Endothelial cell of umbilical vein (primary cell): ENCODE measurements at regions not wholly inside any gene's neighbourhood (a gene's known extent, or its start where the extent isn't known, plus 50 kb on each side); places are given as distances from the start of the nearest gene placed in this dataset.

Experiments used
- BruUV-seq: library from RNA; stranded (reverse); fragments of 400-500 nt; replicated peaks from 2 replicates; lab custom pipeline; 2021; lab: Mats Ljungman, UMichigan
- CTCF ChIA-PET: fragments of 300-600, 350-600 bp; sonication (Branson Sonifier 250); formaldehyde crosslinking; loops from one replicate; lab custom pipeline; 2021; ENCODE audit warnings: antibody characterized with exemption, inconsistent platforms; lab: Charles Lee
- POLR2A ChIA-PET: fragments of 300-600, 350-600 bp; sonication (Branson Sonifier 250); formaldehyde crosslinking; loops from one replicate; lab custom pipeline; 2021; ENCODE audit warnings: antibody characterized with exemption, inconsistent platforms; lab: Charles Lee
- DNase-seq: peaks from one replicate; pipeline ENCODE4 v3.0.0-alpha.2; 2011; ENCODE audit warnings: low read depth, low spot score
- FAIRE-seq: peaks from 2 replicates; lab custom pipeline; 2011; peaks lifted over from hg19 to GRCh38; lab: Jason Lieb, UNC
- H2AFZ ChIP-seq: 2 replicates; pipeline ENCODE4 v1.6.0; 2012; ENCODE audit warnings: low read depth, low read length, control low read depth, inconsistent platforms
- H3K27ac ChIP-seq: 2 replicates; pipeline ENCODE4 v1.5.1; 2011; ENCODE audit warnings: low read depth, mild to moderate bottlenecking, control low read depth, low read length, moderate library complexity; ENCODE audit not compliant: insufficient read depth
- H3K27me3 ChIP-seq, 2 experiments: 2 replicates each; pipeline versions ENCODE4 v1.6.0 to v1.6.1; 2011; ENCODE audit warnings: low read length in 2 of 2, mixed read lengths in 1 of 2; ENCODE audit not compliant: control insufficient read depth in 2 of 2, insufficient read depth in 2 of 2
- H3K36me3 ChIP-seq, 2 experiments: 2 replicates in 1 of 2; 3 replicates in 1 of 2; pipeline ENCODE4 v1.5.1; 2011; ENCODE audit warnings: low read length in 2 of 2, mild to moderate bottlenecking in 1 of 2, moderate library complexity in 1 of 2; ENCODE audit not compliant: control insufficient read depth in 2 of 2, insufficient read depth in 2 of 2; ENCODE audit errors: extremely low read depth in 1 of 2
- H3K4me1 ChIP-seq: 3 replicates; pipeline ENCODE4 v1.5.1; 2011; ENCODE audit warnings: mild to moderate bottlenecking, low read length; ENCODE audit not compliant: control insufficient read depth, insufficient read depth; ENCODE audit errors: extremely low read depth
- H3K4me2 ChIP-seq: 2 replicates; pipeline ENCODE4 v1.6.1; 2011; ENCODE audit warnings: low read length, control low read depth, mixed read lengths; ENCODE audit not compliant: insufficient read depth
- H3K4me3 ChIP-seq, 3 experiments: fragments of 200-600 bp in 1 of 3; sonication (generic), shearing (Covaris generic) in 1 of 3; replicated peaks in 1 of 3; 2 replicates each; pipeline ENCODE4 v1.5.1; 2011 to 2016; ENCODE audit warnings: control low read depth in 3 of 3, low read length in 3 of 3, mild to moderate bottlenecking in 2 of 3, inconsistent platforms in 1 of 3, low read depth in 1 of 3, moderate library complexity in 1 of 3; ENCODE audit not compliant: insufficient read depth in 1 of 3
- H3K79me2 ChIP-seq: 2 replicates; pipeline ENCODE4 v1.6.0; 2012; ENCODE audit warnings: low read length, inconsistent platforms; ENCODE audit not compliant: control insufficient read depth, insufficient read depth
- H3K9ac ChIP-seq: replicated peaks from 2 replicates; pipeline ENCODE3; 2011; ENCODE audit warnings: low read length, control low read depth; ENCODE audit not compliant: insufficient read depth; ENCODE audit errors: extremely low read depth
- H3K9me1 ChIP-seq: replicated peaks from 3 replicates; pipeline ENCODE4 v1.6.0; 2011; ENCODE audit warnings: mild to moderate bottlenecking, low read length; ENCODE audit not compliant: control insufficient read depth, insufficient read depth; ENCODE audit errors: extremely low read depth
- H3K9me3 ChIP-seq: replicated peaks from 2 replicates; pipeline ENCODE4 v1.5.1; 2012; ENCODE audit warnings: low read length, inconsistent platforms; ENCODE audit not compliant: control insufficient read depth, insufficient read depth
- H4K20me1 ChIP-seq: replicated peaks from 2 replicates; pipeline ENCODE3; 2011; ENCODE audit warnings: mild to moderate bottlenecking, low read length; ENCODE audit not compliant: control insufficient read depth, insufficient read depth; ENCODE audit errors: extremely low read depth
- EZH2 ChIP-seq: IDR thresholded peaks from 2 replicates; pipeline ENCODE4 v1.6.1; 2012; ENCODE audit warnings: borderline replicate concordance, low read depth, mild to moderate bottlenecking, moderate library complexity, low read length, inconsistent platforms; ENCODE audit not compliant: severe bottlenecking
- FOS ChIP-seq: IDR thresholded peaks from 2 replicates; pipeline ENCODE4 v1.6.1; 2011; ENCODE audit warnings: mild to moderate bottlenecking, low read length, moderate library complexity, borderline replicate concordance; ENCODE audit not compliant: insufficient read depth
- GATA2 ChIP-seq: IDR thresholded peaks from 2 replicates; pipeline ENCODE4 v1.7.0; 2011; ENCODE audit warnings: low read depth, mild to moderate bottlenecking, moderate library complexity, mixed read lengths, low read length; ENCODE audit not compliant: insufficient read length, insufficient read depth
- JUN ChIP-seq: IDR thresholded peaks from 2 replicates; pipeline ENCODE4 v1.6.1; 2011; ENCODE audit warnings: borderline replicate concordance, low read depth; ENCODE audit not compliant: insufficient read length, insufficient read depth
- MAX ChIP-seq: IDR thresholded peaks from 2 replicates; pipeline ENCODE4 v1.6.1; 2011; ENCODE audit not compliant: insufficient read depth, insufficient read length
- MYC ChIP-seq: IDR thresholded peaks from one replicate; pipeline ENCODE4 v1.6.1; 2011; ENCODE audit warnings: mild to moderate bottlenecking, low read depth, low read length
- POLR2A ChIP-seq: IDR thresholded peaks from 2 replicates; pipeline ENCODE4 v1.6.1; 2012; ENCODE audit warnings: low read depth, mild to moderate bottlenecking, control low read depth, low read length
- POLR2AphosphoS5 ChIP-seq: IDR thresholded peaks from 2 replicates; pipeline ENCODE4 v1.6.1; 2012; ENCODE audit warnings: low read depth, mild to moderate bottlenecking, control low read depth, low read length, moderate library complexity; ENCODE audit not compliant: insufficient read depth
- dilution Hi-C: fragments of 300-500 bp; cut with MboI; formaldehyde crosslinking; loops from one replicate; pipeline ENCODE4 v1.15.0; 2019; ENCODE audit warnings: low sequenced_read_pairs; ENCODE audit not compliant: extremely low pct_ligation_motif_present
- intact Hi-C: fragments of 100-400 bp; cut with micrococcal nuclease; formaldehyde crosslinking; loops from one replicate; pipeline ENCODE4 v1.10.0; 2022
- TF ChIP-seq, protein P1 (sequence below), 2 donors: IDR thresholded peaks; 1 replicate in 1 of 2; 2 replicates in 1 of 2; pipeline ENCODE4 v1.5.1; 2011; ENCODE audit warnings: low read length in 2 of 2, mild to moderate bottlenecking in 2 of 2, moderate library complexity in 2 of 2, control low read depth in 1 of 2, inconsistent platforms in 1 of 2, low read depth in 1 of 2; ENCODE audit not compliant: insufficient read depth in 1 of 2; ENCODE audit errors: extremely low read depth in 1 of 2

- no peak overlapping the region for H3K9ac ChIP-seq
- H3K4me3 ChIP-seq, result no peak overlapping the region
- TF ChIP-seq EZH2, result no peak
- no peak for TF ChIP-seq GATA2
- TF ChIP-seq JUN, result no peak
- TF ChIP-seq MAX, result no peak
- no peak for TF ChIP-seq FOS
- no peak for TF ChIP-seq POLR2AphosphoS5
- TF ChIP-seq MYC, result no peak
- TF ChIP-seq, protein P1, sequence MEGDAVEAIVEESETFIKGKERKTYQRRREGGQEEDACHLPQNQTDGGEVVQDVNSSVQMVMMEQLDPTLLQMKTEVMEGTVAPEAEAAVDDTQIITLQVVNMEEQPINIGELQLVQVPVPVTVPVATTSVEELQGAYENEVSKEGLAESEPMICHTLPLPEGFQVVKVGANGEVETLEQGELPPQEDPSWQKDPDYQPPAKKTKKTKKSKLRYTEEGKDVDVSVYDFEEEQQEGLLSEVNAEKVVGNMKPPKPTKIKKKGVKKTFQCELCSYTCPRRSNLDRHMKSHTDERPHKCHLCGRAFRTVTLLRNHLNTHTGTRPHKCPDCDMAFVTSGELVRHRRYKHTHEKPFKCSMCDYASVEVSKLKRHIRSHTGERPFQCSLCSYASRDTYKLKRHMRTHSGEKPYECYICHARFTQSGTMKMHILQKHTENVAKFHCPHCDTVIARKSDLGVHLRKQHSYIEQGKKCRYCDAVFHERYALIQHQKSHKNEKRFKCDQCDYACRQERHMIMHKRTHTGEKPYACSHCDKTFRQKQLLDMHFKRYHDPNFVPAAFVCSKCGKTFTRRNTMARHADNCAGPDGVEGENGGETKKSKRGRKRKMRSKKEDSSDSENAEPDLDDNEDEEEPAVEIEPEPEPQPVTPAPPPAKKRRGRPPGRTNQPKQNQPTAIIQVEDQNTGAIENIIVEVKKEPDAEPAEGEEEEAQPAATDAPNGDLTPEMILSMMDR (IDR thresholded peaks at IDR 0.05; ENCODE audit: extremely low read depth in 1 of 2, insufficient read depth in 1 of 2, low read depth in 1 of 2, low read length in 2 of 2), result no peak
- TF ChIP-seq POLR2A, result no peak
- no peaks in the 10 kb centered on the region for H3K4me1 ChIP-seq
- H3K4me2 ChIP-seq, result no peak overlapping the region
- DNase-seq, result no peak
- H4K20me1 ChIP-seq, result no peaks in the 10 kb centered on the region
- H3K27me3 ChIP-seq, result no peaks in the 10 kb centered on the region
- no peak overlapping the region for H2AFZ ChIP-seq
- H3K9me3 ChIP-seq, result no peaks in the 10 kb centered on the region
- H3K79me2 ChIP-seq, result no peaks in the 10 kb centered on the region
- H3K27ac ChIP-seq, result no peak overlapping the region
- H3K9me1 ChIP-seq, result no peaks in the 10 kb centered on the region
- ChIA-PET CTCF (interaction anchor here (0.6 kb wide), 1 partner anchor 29 kb away, joined by 3 read pairs; no protein-coding TSS in a partner anchor), POLR2A (no interaction called here)
- intact Hi-C loops, result no loop called here
- dilution Hi-C loops, result no loop called here
- no peaks in the 10 kb centered on the region for H3K36me3 ChIP-seq
- BruUV-seq, result no TSS peak
- FAIRE-seq, result no peak
Measured at GRCh38 chr2:82062463-82062862, 1757.9 kb upstream of the LRRTM1 start.
